HCT116 (cell line): ENCODE measurements at regions not wholly inside any gene's neighbourhood (a gene's known extent, or its start where the extent isn't known, plus 50 kb on each side); places are given as distances from the start of the nearest gene placed in this dataset.

Source experiments
- CTCF ChIP-seq, 3 experiments: fragments of 200-600 bp in 1 of 3; sonication (generic) in 1 of 3; IDR thresholded peaks in 2 of 3; conservative IDR thresholded peaks in 1 of 3; 2 replicates each; pipeline ENCODE4 v1.5.1; 2012 to 2017; ENCODE audit warnings: low read depth in 2 of 3, low read length in 2 of 3, antibody characterized with exemption in 1 of 3, borderline replicate concordance in 1 of 3, control low read depth in 1 of 3, mild to moderate bottlenecking in 1 of 3, mixed read lengths in 1 of 3, mixed run types in 1 of 3, moderate library complexity in 1 of 3; ENCODE audit not compliant: insufficient read depth in 1 of 3
- ELF1 ChIP-seq: IDR thresholded peaks from 2 replicates; pipeline ENCODE4 v1.6.1; 2012; ENCODE audit warnings: low read depth, borderline replicate concordance
- EZH2 ChIP-seq: fragments of 200-600 bp; sonication (generic); IDR thresholded peaks from 2 replicates; pipeline ENCODE4 v1.6.1; 2017; ENCODE audit warnings: antibody characterized with exemption, mixed run types
- EZH2phosphoT487 ChIP-seq: fragments of 200-600 bp; IDR thresholded peaks from 2 replicates; pipeline ENCODE4 v1.6.1; 2018; ENCODE audit warnings: antibody characterized with exemption, borderline replicate concordance
- POLR2A ChIP-seq: IDR thresholded peaks from 2 replicates; pipeline ENCODE4 v1.7.0; 2011; ENCODE audit warnings: borderline replicate concordance; ENCODE audit not compliant: insufficient read depth, insufficient read length; ENCODE audit errors: extremely low read depth
- POLR2AphosphoS5 ChIP-seq: IDR thresholded peaks from 2 replicates; pipeline ENCODE4 v1.6.1; 2011; ENCODE audit warnings: mild to moderate bottlenecking, low read depth, low read length, moderate library complexity
- SIN3A ChIP-seq: IDR thresholded peaks from 2 replicates; pipeline ENCODE4 v1.6.1; 2012; ENCODE audit warnings: low read depth
- SP1 ChIP-seq: IDR thresholded peaks from 2 replicates; pipeline ENCODE4 v1.6.1; 2012; ENCODE audit warnings: low read depth
- SRF ChIP-seq: IDR thresholded peaks from 2 replicates; pipeline ENCODE4 v1.6.1; 2012; ENCODE audit warnings: low read depth
- YY1 ChIP-seq: IDR thresholded peaks from 2 replicates; pipeline ENCODE4 v1.6.1; 2011; ENCODE audit warnings: low read length, low read depth, moderate library complexity, mild to moderate bottlenecking; ENCODE audit not compliant: insufficient replicate concordance; ENCODE audit errors: extremely low read depth
- ZBTB33 ChIP-seq: IDR thresholded peaks from 2 replicates; pipeline ENCODE4 v1.6.1; 2011; ENCODE audit warnings: mild to moderate bottlenecking, low read length, moderate library complexity; ENCODE audit not compliant: insufficient replicate concordance; ENCODE audit errors: extremely low read depth
- ZNF274 ChIP-seq: fragments of 200-500 bp; sonication (Bioruptor generic); IDR thresholded peaks from 2 replicates; pipeline ENCODE4 v1.6.1; 2014; ENCODE audit warnings: mild to moderate bottlenecking, low read depth, low read length, inconsistent platforms

GRCh38 chr6:145026267-145026679 is 709.0 kb downstream of the EPM2A start:
- TF ChIP-seq SRF (no peak), ZNF274 (no peak), ZBTB33 (no peak), CTCF (IDR thresholded peaks at IDR 0.05 in 2 of 3, conservative IDR thresholded peaks at IDR 0.05 in 1 of 3; ENCODE audit: borderline replicate concordance in 1 of 3, insufficient read depth in 1 of 3, low read depth in 2 of 3, low read length in 2 of 3) (no peak), POLR2AphosphoS5 (no peak), POLR2A (no peak), EZH2 (no peak), YY1 (no peak), SP1 (no peak), EZH2phosphoT487 (no peak), SIN3A (no peak), ELF1 (no peak)
